Adrenal gland (tissue), 9 donors: ENCODE measurements at regions not wholly inside any gene's neighbourhood (a gene's known extent, or its start where the extent isn't known, plus 50 kb on each side); places are given as distances from the start of the nearest gene placed in this dataset.

Experiments
- DNase-seq, 7 donors: peaks; one replicate each; pipeline ENCODE4 v3.0.0-alpha.2; 2019 to 2020
- H3K27ac ChIP-seq, 5 donors: fragments of 200-600 bp; sonication (generic) in 4 of 5; 1 replicate in 3 of 5; 2 replicates in 2 of 5; pipeline versions ENCODE4 v1.5.1 to v1.8.0; 2016 to 2020; ENCODE audit warnings: mild to moderate bottlenecking in 1 of 5
- H3K27me3 ChIP-seq: fragments of 200-600 bp; 2 replicates; pipeline ENCODE4 v1.8.0; 2021
- H3K36me3 ChIP-seq, 2 donors: fragments of 200-600 bp; replicated peaks in 1 of 2; 1 replicate in 1 of 2; 2 replicates in 1 of 2; pipeline versions ENCODE4 v1.5.1 to v1.8.0; 2018 to 2022
- H3K4me1 ChIP-seq, 2 donors: fragments of 200-600 bp; replicated peaks in 1 of 2; 1 replicate in 1 of 2; 2 replicates in 1 of 2; pipeline versions ENCODE4 v1.5.1 to v1.8.0; 2018 to 2021
- H3K4me3 ChIP-seq, 4 donors: fragments of 200-600 bp; sonication (generic) in 3 of 4; one replicate each; pipeline ENCODE4 v1.5.1; 2016 to 2018
- H3K9me3 ChIP-seq, 3 donors: fragments of 200-600 bp; sonication (generic) in 1 of 3; replicated peaks in 1 of 3; 1 replicate in 2 of 3; 2 replicates in 1 of 3; pipeline versions ENCODE4 v1.5.1 to v1.8.0; 2016 to 2021
- POLR2A ChIP-seq, 2 donors: fragments of 450-650 bp; IDR thresholded peaks; one replicate each; pipeline ENCODE4 v1.6.1; 2017; ENCODE audit warnings: antibody characterized with exemption in 2 of 2, mild to moderate bottlenecking in 2 of 2, moderate library complexity in 1 of 2
- WGBS, 4 donors: extraction: QIAGEN DNeasy Blood & Tissue Kit in 2 of 4; methylation state at CpG; one replicate each; pipeline versions ENCODE4 v1.1.5 to v1.1.7; 2013 to 2017; 5-methylcytosine and 5-hydroxymethylcytosine counted together
- intact Hi-C, 2 donors: fragments of 100-400 bp; cut with DNase I; formaldehyde crosslinking; loops; one replicate each; pipeline versions ENCODE4 v1.14.1 to v1.15.0; 2022 to 2023
- TF ChIP-seq, protein P1 (sequence below), 6 experiments: fragments of 450-650 bp in 4 of 6; fragments of 200-600 bp in 2 of 6; sonication (generic) in 1 of 6; IDR thresholded peaks; 1 replicate in 5 of 6; 2 replicates in 1 of 6; pipeline versions ENCODE4 v1.5.1 to v1.8.0; 2016 to 2021; ENCODE audit warnings: antibody characterized with exemption in 6 of 6, mild to moderate bottlenecking in 2 of 6, moderate library complexity in 1 of 6
- donor health status: healthy with polysubstance abuse.
- donor health status: Bipolar disorder and iron deficiency.
- donor health status: DM: yes; HTN: yes; CAD: no.
- donor health status: DM: no; HTN: no; CAD: no.
- donor health status: DM: no; HTN: no; CAD: no.

DNA sequence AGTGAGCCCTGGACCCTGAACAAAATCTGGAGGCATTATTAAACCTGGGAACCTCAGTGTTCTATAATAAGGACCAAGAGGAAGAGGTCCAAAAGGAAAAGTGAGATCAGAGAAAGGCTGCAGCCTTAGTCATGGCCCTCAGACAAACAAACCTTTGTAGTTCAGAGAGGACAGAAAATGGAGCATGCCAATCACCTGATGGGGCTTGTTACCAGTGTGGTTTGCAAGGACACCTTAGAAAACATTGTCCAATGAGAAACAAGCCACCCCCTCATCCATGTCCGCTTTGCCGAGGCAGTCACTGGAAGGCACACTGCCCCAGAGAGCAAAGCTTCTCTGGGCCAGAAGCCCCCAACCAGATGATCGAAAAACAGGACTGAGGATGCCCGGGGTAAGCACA, 254.8 kb downstream of the CDH10 start:
- Histone ChIP-seq H3K9me3 (no peaks in the 10 kb centered on the region), H3K4me3 (no peak overlapping the region), H3K36me3 (no peaks in the 10 kb centered on the region), H3K27me3 (no peaks in the 10 kb centered on the region), H3K4me1 (no peaks in the 10 kb centered on the region), H3K27ac (no peak overlapping the region)
- intact Hi-C loops = no loop called here
- no peak for DNase-seq
- WGBS, 4 donors = 89 to 96% (median 93%) methylated on average over 4 of the region's 4 CpGs
- TF ChIP-seq, protein P1, sequence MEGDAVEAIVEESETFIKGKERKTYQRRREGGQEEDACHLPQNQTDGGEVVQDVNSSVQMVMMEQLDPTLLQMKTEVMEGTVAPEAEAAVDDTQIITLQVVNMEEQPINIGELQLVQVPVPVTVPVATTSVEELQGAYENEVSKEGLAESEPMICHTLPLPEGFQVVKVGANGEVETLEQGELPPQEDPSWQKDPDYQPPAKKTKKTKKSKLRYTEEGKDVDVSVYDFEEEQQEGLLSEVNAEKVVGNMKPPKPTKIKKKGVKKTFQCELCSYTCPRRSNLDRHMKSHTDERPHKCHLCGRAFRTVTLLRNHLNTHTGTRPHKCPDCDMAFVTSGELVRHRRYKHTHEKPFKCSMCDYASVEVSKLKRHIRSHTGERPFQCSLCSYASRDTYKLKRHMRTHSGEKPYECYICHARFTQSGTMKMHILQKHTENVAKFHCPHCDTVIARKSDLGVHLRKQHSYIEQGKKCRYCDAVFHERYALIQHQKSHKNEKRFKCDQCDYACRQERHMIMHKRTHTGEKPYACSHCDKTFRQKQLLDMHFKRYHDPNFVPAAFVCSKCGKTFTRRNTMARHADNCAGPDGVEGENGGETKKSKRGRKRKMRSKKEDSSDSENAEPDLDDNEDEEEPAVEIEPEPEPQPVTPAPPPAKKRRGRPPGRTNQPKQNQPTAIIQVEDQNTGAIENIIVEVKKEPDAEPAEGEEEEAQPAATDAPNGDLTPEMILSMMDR (IDR thresholded peaks at IDR 0.05) = no peak
- no peak for TF ChIP-seq POLR2A (IDR thresholded peaks at IDR 0.05)

DNA sequence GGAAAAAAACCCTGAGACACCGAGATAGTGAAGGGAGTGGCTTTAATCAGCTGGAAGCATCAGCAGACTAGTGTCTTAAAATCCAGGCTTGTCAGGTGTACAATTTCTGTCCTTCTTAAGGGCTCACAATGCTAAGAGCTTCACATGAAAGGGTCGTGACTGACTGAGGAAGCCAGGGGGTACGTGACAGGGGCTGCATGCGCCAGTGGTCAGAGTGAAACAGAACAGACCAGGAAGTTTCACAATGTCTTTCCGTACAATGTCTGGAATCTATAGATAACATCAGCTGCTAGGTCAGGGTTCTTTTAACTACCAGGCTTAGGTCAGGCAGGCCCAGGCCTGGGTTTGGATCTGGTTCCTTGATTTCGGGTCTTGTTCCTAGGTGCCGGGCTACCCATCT, 253.0 kb downstream of the CDH10 start:
- TF ChIP-seq, protein P1 (IDR thresholded peaks at IDR 0.05) = no peak
- TF ChIP-seq POLR2A (IDR thresholded peaks at IDR 0.05) = no peak

DNA sequence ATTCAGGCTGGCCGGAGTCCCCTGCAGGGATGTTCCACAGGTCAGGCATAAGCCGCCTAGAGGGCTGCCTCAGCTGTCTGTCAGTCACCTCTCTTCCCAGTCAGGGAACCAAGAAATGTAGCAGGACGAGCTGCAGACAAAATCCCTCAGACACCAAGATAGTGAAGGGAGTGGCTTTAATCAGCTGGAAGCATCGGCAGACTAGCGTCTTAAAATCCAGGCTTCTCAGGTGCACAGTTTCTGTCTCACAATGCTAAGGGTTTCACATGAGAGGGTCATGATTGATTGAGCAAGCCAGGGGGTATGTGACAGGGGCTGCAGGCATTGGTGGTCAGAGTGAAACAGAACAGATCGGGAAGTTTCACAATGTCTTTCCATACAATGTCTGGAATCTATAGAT, 247.2 kb downstream of the CDH10 start:
- Histone ChIP-seq H3K4me1 (no peaks in the 10 kb centered on the region), H3K4me3 (no peak overlapping the region), H3K27me3 (no peaks in the 10 kb centered on the region), H3K9me3 (no peaks in the 10 kb centered on the region), H3K27ac (no peak overlapping the region), H3K36me3 (no peaks in the 10 kb centered on the region)
- no peak for DNase-seq
- WGBS, 4 donors = 70 to 84% (median 82%) methylated on average over 4 to 6 of the region's 6 CpGs
- TF ChIP-seq, protein P1 (IDR thresholded peaks at IDR 0.05) = no peak
- no peak for TF ChIP-seq POLR2A (IDR thresholded peaks at IDR 0.05)
- intact Hi-C loops = no loop called here

More for the DNA sequence above, 253.0 kb downstream of the CDH10 start:
- H3K9me3 ChIP-seq = no peaks in the 10 kb centered on the region
- H3K27ac ChIP-seq = no peak overlapping the region
- H3K27me3 ChIP-seq = no peaks in the 10 kb centered on the region
- 75 to 78% (median 75%) methylated on average over 7 of the region's 7 CpGs for WGBS, 4 donors
- no peaks in the 10 kb centered on the region for H3K36me3 ChIP-seq
- H3K4me1 ChIP-seq = no peaks in the 10 kb centered on the region
- no peak overlapping the region for H3K4me3 ChIP-seq
- intact Hi-C loops = no loop called here
- no peak for DNase-seq

DNA sequence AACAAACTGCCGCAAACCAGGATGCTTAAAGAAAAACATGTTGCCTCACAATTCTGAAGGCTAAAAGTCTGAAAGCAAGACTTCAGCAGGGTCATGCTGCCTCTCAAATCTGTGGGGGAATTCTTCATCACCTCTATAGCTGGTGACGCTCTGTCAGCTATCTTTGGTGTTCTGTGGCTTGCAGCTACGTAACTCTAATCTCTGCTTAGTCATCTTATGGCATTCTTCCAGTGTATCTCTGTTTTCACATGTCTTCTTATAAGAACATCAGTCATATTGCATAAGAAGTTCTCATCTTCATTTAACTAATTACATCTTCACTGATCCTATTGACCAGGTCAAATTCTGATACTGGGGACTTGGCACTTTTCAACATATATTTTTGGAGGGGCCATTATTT, 243.0 kb downstream of the CDH10 start:
- no peak for TF ChIP-seq POLR2A (IDR thresholded peaks at IDR 0.05)
- TF ChIP-seq, protein P1 (IDR thresholded peaks at IDR 0.05) = no peak

More for the DNA sequence above, 243.0 kb downstream of the CDH10 start:
- DNase-seq = peak in 2 of 7 donors; percentile 6 to 7
- Histone ChIP-seq H3K36me3 (no peaks in the 10 kb centered on the region), H3K4me3 (no peak overlapping the region), H3K9me3 (no peaks in the 10 kb centered on the region), H3K4me1 (no peaks in the 10 kb centered on the region), H3K27me3 (no peaks in the 10 kb centered on the region), H3K27ac (no peak overlapping the region)
- intact Hi-C loops = no loop called here
- 25 to 32% (median 28%) methylated on average over 3 of the region's 3 CpGs for WGBS, 4 donors
